Middle frontal gyrus (tissue), 1 donor: ENCODE measurements at regions not wholly inside any gene's neighbourhood (a gene's known extent, or its start where the extent isn't known, plus 50 kb on each side); places are given as distances from the start of the nearest gene placed in this dataset.

Source experiments
- DNase-seq: peaks from one replicate; pipeline ENCODE4 v3.0.0-alpha.2; 2015; ENCODE audit warnings: low spot score; ENCODE audit errors: extremely low spot score

- DNase-seq: no peak
Observed at GRCh38 chr2:22795287-22795866, 589.6 kb upstream of the KLHL29 start.

- no peak for DNase-seq
Observed at GRCh38 chr2:22798386-22798785, 586.6 kb upstream of the KLHL29 start.

GRCh38 chr2:22800412-22800811, 584.6 kb upstream of the KLHL29 start:
- no peak for DNase-seq

GRCh38 chr2:22801071-22801470, 583.9 kb upstream of the KLHL29 start:
- no peak for DNase-seq

GRCh38 chr2:22801970-22802369, 583.0 kb upstream of the KLHL29 start:
- DNase-seq: no peak

- DNase-seq: no peak
Observed at GRCh38 chr2:22807872-22808271, 577.1 kb upstream of the KLHL29 start.

- no peak for DNase-seq
Observed at GRCh38 chr2:22810602-22811001, 574.4 kb upstream of the KLHL29 start.

GRCh38 chr2:22812065-22812680, 572.8 kb upstream of the KLHL29 start:
- DNase-seq: no peak

- no peak for DNase-seq
Observed at GRCh38 chr2:22817197-22817596, 567.8 kb upstream of the KLHL29 start.

- no peak for DNase-seq
Observed at GRCh38 chr2:22821458-22821857, 563.5 kb upstream of the KLHL29 start.

- DNase-seq: no peak
Observed at GRCh38 chr2:22822835-22823234, 562.1 kb upstream of the KLHL29 start.

- no peak for DNase-seq
Observed at GRCh38 chr2:22824618-22825017, 560.4 kb upstream of the KLHL29 start.

- DNase-seq: no peak
Observed at GRCh38 chr2:22826703-22827102, 558.3 kb upstream of the KLHL29 start.

GRCh38 chr2:22829791-22830190, 555.2 kb upstream of the KLHL29 start:
- DNase-seq: no peak

- no peak for DNase-seq
Observed at GRCh38 chr2:22832196-22832595, 552.8 kb upstream of the KLHL29 start.

- DNase-seq: no peak
Observed at GRCh38 chr2:22838461-22838860, 546.5 kb upstream of the KLHL29 start.

- DNase-seq: no peak
Observed at GRCh38 chr2:22842205-22842869, 542.6 kb upstream of the KLHL29 start.

GRCh38 chr2:22843919-22844537, 541.0 kb upstream of the KLHL29 start:
- no peak for DNase-seq

- DNase-seq: no peak
Observed at GRCh38 chr2:22850310-22850709, 534.7 kb upstream of the KLHL29 start.

- no peak for DNase-seq
Observed at GRCh38 chr2:22854588-22854987, 530.4 kb upstream of the KLHL29 start.

GRCh38 chr2:22855081-22855480, 529.9 kb upstream of the KLHL29 start:
- no peak for DNase-seq

GRCh38 chr2:22855761-22856184, 529.2 kb upstream of the KLHL29 start:
- no peak for DNase-seq
